ENCODE measurements at regions not wholly inside any gene's neighbourhood (a gene's known extent, or its start where the extent isn't known, plus 50 kb on each side); places are given as distances from the start of the nearest gene placed in this dataset.

GRCh38 chr7:20021831-20022230 is 195.4 kb downstream of the MACC1 start:
- Histone ChIP-seq H2AFZ (ENCODE audit: low read length) (no peak overlapping the region), H3K4me1 (ENCODE audit: insufficient read depth, low read length) (no peaks in the 10 kb centered on the region), H3K36me3 (replicated peaks in 1 of 2; ENCODE audit: control insufficient read depth in 1 of 2, insufficient read depth in 2 of 2, low read length in 2 of 2) (no peaks in the 10 kb centered on the region), H3K27me3 (ENCODE audit: control insufficient read depth in 1 of 2, insufficient read depth in 2 of 2, low read length in 2 of 2) (no peaks in the 10 kb centered on the region), H3K4me3 (replicated peaks in 1 of 3; ENCODE audit: insufficient read depth in 1 of 3, low read depth in 2 of 3, low read length in 3 of 3) (no peak overlapping the region), H3K9me3 (ENCODE audit: low read length) (peaks cover 36% of the 10 kb centered on the region), H4K20me1 (ENCODE audit: insufficient read depth, low read length) (no peaks in the 10 kb centered on the region), H3K4me2 (ENCODE audit: low read depth, low read length) (no peak overlapping the region), H3K27ac (ENCODE audit: extremely low read length, insufficient read depth, low read length) (no peak overlapping the region), H3K9ac (ENCODE audit: insufficient read depth, low read depth, low read length) (no peak overlapping the region), H3K79me2 (ENCODE audit: insufficient read depth, low read length) (no peaks in the 10 kb centered on the region)
- DNase-seq (ENCODE audit: low spot score) (no peak), FAIRE-seq (no peak), ATAC-seq (no peak)
- in situ Hi-C loops (cut with HindIII; ENCODE audit: extremely low pct_ligation_motif_present, low pct_unique_long_range_greater_than_20kb), result no loop called here
- ChIA-PET POLR2A (no interaction called here), CTCF (ENCODE audit: low intra/inter-chr PET ratio, low total read pairs) (no interaction called here)
- 0% methylated on average over 1 of the region's 1 CpG for whole genome bisulfite sequencing (ENCODE audit: low lambda C conversion rate)
- intact Hi-C loops (cut with micrococcal nuclease; ENCODE audit: unreplicated experiment), result no loop called here
- no TSS peak for BruUV-seq (replicated peaks)
- TF ChIP-seq ZSCAN20 (CRISPR knock-in tag; IDR thresholded peaks at IDR 0.05; ENCODE audit: borderline replicate concordance) (no peak), ZNF761 (CRISPR knock-in tag; conservative IDR thresholded peaks at IDR 0.05) (no peak), ZNF460 (CRISPR knock-in tag; IDR thresholded peaks at IDR 0.05; ENCODE audit: borderline replicate concordance) (no peak), GATA4 (IDR thresholded peaks at IDR 0.05; ENCODE audit: borderline replicate concordance, low read depth) (no peak), PCBP1 (IDR thresholded peaks at IDR 0.05; ENCODE audit: borderline replicate concordance, low read depth, low read length) (no peak), NCOR1 (IDR thresholded peaks at IDR 0.05; ENCODE audit: borderline replicate concordance, low read length) (no peak), ZBTB7A (CRISPR knock-in tag; IDR thresholded peaks at IDR 0.05) (no peak), HMG20A (CRISPR knock-in tag; IDR thresholded peaks at IDR 0.05; ENCODE audit: borderline replicate concordance) (no peak), ZNF891 (CRISPR knock-in tag; IDR thresholded peaks at IDR 0.05) (no peak), RFX3 (CRISPR knock-in tag; IDR thresholded peaks at IDR 0.05) (no peak), ZMAT5 (CRISPR knock-in tag; IDR thresholded peaks at IDR 0.05; ENCODE audit: borderline replicate concordance, low read depth) (no peak), IKZF5 (CRISPR knock-in tag; IDR thresholded peaks at IDR 0.05) (no peak), ZNF724P (CRISPR knock-in tag; IDR thresholded peaks at IDR 0.05; ENCODE audit: borderline replicate concordance) (no peak), ZSCAN21 (CRISPR knock-in tag; IDR thresholded peaks at IDR 0.05; ENCODE audit: borderline replicate concordance) (no peak), HOXA3 (CRISPR knock-in tag; IDR thresholded peaks at IDR 0.05) (no peak), AFF4 (CRISPR knock-in tag; IDR thresholded peaks at IDR 0.05) (no peak)
- TF ChIP-seq, protein P1, sequence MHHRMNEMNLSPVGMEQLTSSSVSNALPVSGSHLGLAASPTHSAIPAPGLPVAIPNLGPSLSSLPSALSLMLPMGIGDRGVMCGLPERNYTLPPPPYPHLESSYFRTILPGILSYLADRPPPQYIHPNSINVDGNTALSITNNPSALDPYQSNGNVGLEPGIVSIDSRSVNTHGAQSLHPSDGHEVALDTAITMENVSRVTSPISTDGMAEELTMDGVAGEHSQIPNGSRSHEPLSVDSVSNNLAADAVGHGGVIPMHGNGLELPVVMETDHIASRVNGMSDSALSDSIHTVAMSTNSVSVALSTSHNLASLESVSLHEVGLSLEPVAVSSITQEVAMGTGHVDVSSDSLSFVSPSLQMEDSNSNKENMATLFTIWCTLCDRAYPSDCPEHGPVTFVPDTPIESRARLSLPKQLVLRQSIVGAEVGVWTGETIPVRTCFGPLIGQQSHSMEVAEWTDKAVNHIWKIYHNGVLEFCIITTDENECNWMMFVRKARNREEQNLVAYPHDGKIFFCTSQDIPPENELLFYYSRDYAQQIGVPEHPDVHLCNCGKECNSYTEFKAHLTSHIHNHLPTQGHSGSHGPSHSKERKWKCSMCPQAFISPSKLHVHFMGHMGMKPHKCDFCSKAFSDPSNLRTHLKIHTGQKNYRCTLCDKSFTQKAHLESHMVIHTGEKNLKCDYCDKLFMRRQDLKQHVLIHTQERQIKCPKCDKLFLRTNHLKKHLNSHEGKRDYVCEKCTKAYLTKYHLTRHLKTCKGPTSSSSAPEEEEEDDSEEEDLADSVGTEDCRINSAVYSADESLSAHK (CRISPR knock-in tag; IDR thresholded peaks at IDR 0.05; ENCODE audit: borderline replicate concordance), result no peak

All from HepG2 (cell line).